GM20000 (cell line): ENCODE measurements at regions not wholly inside any gene's neighbourhood (a gene's known extent, or its start where the extent isn't known, plus 50 kb on each side); places are given as distances from the start of the nearest gene placed in this dataset.

Experiments used
- DNase-seq: peaks from one replicate; pipeline ENCODE4 v3.0.0; 2012; ENCODE audit warnings: low spot score
- CTCF ChIP-seq: IDR thresholded peaks from 2 replicates; pipeline ENCODE4 v1.5.1; 2012; ENCODE audit warnings: mild to moderate bottlenecking, control low read depth; ENCODE audit errors: extremely low read depth, missing control alignments

- TF ChIP-seq CTCF: no peak
- DNase-seq: no peak
Observed at GRCh38 chr6:140185991-140186390, 811.5 kb upstream of the CITED2 start.

- TF ChIP-seq CTCF: no peak
- no peak for DNase-seq
Observed at GRCh38 chr6:140183881-140184280, 809.4 kb upstream of the CITED2 start.

DNA sequence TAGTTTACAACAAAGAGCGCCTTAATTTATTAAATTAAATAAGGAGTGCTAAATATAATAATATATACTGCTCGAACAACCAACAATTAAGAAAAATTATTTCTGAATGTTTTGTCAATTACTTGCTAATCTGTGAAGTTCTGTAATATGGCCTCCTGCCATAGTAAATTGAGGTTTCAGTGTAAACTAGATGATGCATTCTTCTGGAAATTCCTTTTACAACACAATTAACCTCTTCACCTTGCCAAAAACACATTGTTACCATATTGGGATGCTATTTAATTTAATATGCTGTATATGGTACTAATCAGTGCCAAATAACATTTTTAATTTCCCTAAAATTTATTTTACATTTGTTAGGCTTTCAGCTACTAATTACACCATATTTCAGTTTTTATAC, 808.4 kb upstream of the CITED2 start:
- DNase-seq: no peak
- TF ChIP-seq CTCF: no peak

DNA sequence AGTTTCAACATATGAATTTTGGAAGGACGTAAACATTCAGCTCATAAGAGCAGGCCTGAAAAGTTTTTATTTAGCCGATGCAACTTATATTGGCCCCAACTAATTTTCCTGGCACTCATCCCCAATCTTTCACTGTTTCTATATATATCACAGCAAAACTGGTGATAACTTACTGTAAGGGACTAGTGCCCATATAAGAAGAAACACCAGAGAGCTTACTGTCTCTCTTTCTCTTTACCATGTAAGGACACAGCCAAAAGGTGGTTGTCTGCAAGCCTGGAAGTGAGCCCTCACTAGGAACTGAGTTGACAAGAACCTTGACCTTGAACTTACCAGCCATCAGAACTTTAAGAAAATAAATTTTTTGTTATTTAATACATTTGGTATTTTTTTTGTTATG, 807.4 kb upstream of the CITED2 start:
- TF ChIP-seq CTCF: no peak
- no peak for DNase-seq

- TF ChIP-seq CTCF: no peak
- DNase-seq: no peak
Observed at GRCh38 chr6:140180306-140180705, 805.9 kb upstream of the CITED2 start.

DNA sequence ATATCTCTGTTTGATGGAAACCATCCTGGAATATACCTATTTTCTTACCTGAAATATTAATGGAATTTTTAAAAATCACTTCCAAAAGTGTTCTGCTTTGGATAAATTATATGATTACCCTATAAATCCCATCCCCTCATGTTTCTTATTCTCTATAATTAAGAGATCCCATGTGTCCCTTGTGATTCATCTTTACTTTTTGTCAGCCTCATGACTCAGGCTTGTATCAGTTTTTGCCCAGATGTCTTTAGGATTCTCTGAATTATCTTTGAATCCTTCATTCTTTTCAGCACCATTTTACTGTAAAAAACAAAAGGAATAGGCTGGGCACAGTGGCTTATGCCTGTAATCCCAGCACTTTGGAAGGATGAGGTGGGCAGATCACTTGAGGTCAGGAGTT, 804.5 kb upstream of the CITED2 start:
- DNase-seq: no peak
- TF ChIP-seq CTCF: no peak

DNA sequence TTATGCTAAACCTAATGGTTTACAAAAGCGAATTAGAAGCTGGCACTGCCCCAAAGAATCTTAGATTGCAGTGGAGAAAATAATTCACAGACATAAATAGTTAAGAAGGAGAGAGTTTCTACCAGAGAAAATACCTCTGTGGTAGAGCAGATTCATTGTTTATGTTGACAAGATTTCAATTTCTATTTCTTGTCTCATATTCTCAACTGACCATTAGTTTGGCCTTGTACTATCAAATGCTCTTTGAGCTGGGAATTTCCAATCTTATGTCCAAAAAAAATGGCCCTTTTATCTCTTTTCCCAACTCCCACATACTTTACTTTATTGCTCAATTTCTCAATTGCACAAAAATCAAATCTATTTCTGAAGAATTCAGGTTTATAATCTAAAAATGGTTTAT, 804.1 kb upstream of the CITED2 start:
- TF ChIP-seq CTCF: no peak
- no peak for DNase-seq
